PFSK-1 (cell line): ENCODE measurements at regions not wholly inside any gene's neighbourhood (a gene's known extent, or its start where the extent isn't known, plus 50 kb on each side); places are given as distances from the start of the nearest gene placed in this dataset.

Experiments used
- FOXP2 ChIP-seq: optimal IDR thresholded peaks from 2 replicates; pipeline ENCODE3; 2011; ENCODE audit warnings: borderline replicate concordance, control low read depth, inconsistent platforms; ENCODE audit not compliant: insufficient read depth; ENCODE audit errors: extremely low read length, extremely low read depth
- POLR2AphosphoS5 ChIP-seq: IDR thresholded peaks from 2 replicates; pipeline ENCODE4 v1.6.1; 2012; ENCODE audit warnings: low read depth, mild to moderate bottlenecking, control low read depth, low read length, moderate library complexity
- SIN3A ChIP-seq: IDR thresholded peaks from 2 replicates; pipeline ENCODE4 v1.6.1; 2012; ENCODE audit warnings: mild to moderate bottlenecking, low read length, moderate library complexity, borderline replicate concordance; ENCODE audit not compliant: insufficient read depth
- TAF1 ChIP-seq: IDR thresholded peaks from 2 replicates; pipeline ENCODE4 v1.6.1; 2012; ENCODE audit warnings: low read length, control low read depth, borderline replicate concordance; ENCODE audit not compliant: insufficient read depth
- TF ChIP-seq, protein P1 (sequence below), 2 experiments: IDR thresholded peaks; 2 replicates each; pipeline versions ENCODE4 v1.6.1 to v1.8.0; 2011 to 2012; ENCODE audit warnings: low read depth in 2 of 2, low read length in 2 of 2, control low read depth in 1 of 2, inconsistent platforms in 1 of 2, mild to moderate bottlenecking in 1 of 2, moderate library complexity in 1 of 2; ENCODE audit not compliant: insufficient read depth in 1 of 2

DNA sequence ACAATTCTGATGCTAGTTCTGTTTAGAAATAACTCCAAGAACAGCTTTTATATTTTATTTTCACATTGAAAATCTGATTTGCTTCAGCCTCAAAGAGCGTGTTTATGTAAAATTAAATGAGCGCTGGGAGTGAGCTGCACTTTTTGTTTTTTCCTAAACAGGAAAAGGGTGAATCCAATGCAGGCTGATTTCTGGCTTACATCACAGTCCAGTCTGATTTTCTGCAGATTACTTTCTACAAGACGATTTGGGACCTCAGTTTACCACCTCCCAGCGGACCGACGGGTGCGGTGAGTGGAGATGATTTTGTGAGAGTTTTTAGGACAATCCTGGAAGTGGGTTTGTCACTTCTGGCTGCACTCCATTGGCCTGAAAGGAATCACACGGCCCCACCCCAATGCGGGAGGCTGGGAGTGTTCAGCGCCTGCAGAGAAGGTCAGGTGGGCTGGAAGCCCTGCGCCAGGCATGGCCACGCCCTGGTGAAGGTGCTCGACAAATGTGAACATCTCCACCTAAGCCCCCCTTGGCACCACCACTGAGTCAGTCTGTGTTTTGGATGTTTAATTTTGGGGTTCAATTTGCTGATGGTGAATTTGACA lies 90.1 kb downstream of the ANKRD10 start:
- TF ChIP-seq POLR2AphosphoS5 (no peak), SIN3A (no peak), TAF1 (no peak), FOXP2 (no peak)
- TF ChIP-seq, protein P1, sequence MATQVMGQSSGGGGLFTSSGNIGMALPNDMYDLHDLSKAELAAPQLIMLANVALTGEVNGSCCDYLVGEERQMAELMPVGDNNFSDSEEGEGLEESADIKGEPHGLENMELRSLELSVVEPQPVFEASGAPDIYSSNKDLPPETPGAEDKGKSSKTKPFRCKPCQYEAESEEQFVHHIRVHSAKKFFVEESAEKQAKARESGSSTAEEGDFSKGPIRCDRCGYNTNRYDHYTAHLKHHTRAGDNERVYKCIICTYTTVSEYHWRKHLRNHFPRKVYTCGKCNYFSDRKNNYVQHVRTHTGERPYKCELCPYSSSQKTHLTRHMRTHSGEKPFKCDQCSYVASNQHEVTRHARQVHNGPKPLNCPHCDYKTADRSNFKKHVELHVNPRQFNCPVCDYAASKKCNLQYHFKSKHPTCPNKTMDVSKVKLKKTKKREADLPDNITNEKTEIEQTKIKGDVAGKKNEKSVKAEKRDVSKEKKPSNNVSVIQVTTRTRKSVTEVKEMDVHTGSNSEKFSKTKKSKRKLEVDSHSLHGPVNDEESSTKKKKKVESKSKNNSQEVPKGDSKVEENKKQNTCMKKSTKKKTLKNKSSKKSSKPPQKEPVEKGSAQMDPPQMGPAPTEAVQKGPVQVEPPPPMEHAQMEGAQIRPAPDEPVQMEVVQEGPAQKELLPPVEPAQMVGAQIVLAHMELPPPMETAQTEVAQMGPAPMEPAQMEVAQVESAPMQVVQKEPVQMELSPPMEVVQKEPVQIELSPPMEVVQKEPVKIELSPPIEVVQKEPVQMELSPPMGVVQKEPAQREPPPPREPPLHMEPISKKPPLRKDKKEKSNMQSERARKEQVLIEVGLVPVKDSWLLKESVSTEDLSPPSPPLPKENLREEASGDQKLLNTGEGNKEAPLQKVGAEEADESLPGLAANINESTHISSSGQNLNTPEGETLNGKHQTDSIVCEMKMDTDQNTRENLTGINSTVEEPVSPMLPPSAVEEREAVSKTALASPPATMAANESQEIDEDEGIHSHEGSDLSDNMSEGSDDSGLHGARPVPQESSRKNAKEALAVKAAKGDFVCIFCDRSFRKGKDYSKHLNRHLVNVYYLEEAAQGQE (IDR thresholded peaks at IDR 0.05; ENCODE audit: insufficient read depth in 1 of 2, low read depth in 2 of 2, low read length in 2 of 2): no peak

DNA sequence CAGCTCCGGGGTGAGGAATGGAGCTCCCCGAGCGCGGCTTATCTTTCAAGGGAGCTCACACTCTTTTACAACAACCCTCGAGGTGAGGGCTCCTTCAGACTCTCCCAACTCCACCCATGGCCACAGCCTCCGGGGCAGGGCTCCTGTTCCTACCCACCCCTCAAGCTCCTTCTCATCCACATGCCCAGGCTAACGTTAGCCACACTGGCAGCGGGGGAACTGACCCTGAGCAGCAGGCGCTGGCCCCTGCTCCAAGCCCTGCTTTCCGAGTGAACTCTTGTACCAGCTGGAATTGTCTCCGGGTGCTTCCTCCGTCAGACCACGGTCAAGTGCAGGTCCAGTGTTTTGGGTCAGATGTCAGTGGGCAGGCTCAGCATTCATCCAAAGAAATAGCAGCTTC lies 89.4 kb downstream of the ANKRD10 start:
- TF ChIP-seq FOXP2 (no peak), TAF1 (no peak), SIN3A (no peak)
- TF ChIP-seq, protein P1 (IDR thresholded peaks at IDR 0.05; ENCODE audit: insufficient read depth in 1 of 2, low read depth in 2 of 2, low read length in 2 of 2): no peak

DNA sequence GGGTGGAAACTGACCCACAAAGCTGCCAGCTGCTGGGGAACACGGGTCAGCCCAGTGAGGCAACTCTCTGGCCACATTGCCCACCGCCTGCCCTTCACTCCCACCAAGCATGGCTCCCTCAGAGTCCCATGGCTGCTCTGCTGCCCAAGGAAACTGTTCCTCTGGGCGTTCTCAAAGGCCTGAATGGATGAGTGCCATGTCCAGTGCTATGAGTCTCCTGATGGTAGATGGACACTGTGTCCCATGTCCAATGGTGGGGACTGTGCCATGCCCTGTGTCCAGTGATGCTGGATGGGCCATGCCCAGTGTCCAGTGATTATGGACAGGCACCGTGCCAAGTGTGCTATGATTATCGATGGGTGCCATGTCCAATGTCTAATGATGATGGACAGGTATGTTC lies 88.8 kb downstream of the ANKRD10 start:
- TF ChIP-seq POLR2AphosphoS5 (no peak), TAF1 (no peak)

DNA sequence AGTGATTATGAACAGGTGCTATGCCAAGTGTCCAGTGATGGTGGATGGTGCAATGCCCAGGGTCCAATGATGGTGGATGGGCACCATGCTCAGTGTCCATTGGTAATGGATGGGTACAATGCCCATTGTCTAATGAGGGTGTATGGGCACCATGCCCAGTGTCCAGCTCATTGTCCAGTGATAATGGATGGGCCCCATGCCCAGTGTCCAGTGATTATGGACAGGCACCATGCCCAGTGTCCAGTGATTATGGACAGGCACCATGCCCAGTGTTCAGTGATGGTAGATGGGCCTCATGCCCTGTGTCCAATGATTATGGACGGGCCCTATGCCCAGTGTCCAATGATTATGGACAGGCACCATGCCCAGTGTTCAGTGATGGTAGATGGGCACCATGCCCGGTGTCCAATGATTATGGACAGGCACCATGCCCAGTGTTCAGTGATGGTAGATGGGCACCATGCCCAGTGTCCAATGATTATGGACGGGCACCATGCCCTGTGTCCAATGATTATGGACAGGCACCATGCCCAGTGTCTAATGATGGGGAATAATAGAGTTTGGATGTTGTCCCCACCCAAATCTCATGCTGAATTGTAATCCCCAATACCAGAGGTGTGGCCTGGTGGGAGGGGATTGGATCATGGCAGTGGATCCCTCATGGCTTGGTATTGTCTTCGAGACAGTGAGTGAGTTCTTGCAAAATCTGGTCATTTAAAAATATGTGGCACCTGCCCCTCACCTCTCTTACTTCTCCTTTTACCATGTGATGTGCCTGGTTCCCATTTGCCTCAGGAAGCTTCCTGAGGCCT lies 87.8 kb downstream of the ANKRD10 start:
- no peak for TF ChIP-seq SIN3A
- no peak for TF ChIP-seq TAF1
- no peak for TF ChIP-seq POLR2AphosphoS5
- TF ChIP-seq, protein P1 (IDR thresholded peaks at IDR 0.05; ENCODE audit: insufficient read depth in 1 of 2, low read depth in 2 of 2, low read length in 2 of 2): no peak
- no peak for TF ChIP-seq FOXP2
